ENCODE measurements at regions not wholly inside any gene's neighbourhood (a gene's known extent, or its start where the extent isn't known, plus 50 kb on each side); places are given as distances from the start of the nearest gene placed in this dataset.
"Not testable (repeated sequence)": the region's sequence is repeated elsewhere in the genome, so short reads cannot be mapped to it uniquely, and the experiment has no call there.

DNA sequence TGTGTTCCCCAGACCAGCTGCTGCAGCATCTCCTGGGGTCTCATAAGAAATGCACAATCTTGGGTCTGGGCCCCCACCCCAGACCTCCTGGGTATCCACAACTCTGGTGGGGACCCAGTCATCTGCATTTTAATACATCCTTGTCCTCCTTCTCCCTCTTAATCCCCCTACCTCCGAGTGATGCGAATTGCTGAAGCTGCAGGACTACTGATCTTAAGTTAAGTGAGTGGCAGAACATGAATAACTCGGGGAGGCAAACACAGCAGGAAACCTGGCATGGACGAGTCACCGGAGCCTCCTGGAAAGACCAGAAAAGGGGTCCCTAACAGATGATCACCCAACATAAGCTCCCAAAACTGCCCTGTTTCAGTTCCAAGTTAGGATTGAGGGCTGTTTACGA lies 283.2 kb upstream of the MGAT5 start:
- no peak for DNase-seq (ENCODE audit: extremely low read depth in 1 of 2, low read depth in 1 of 2)

DNA sequence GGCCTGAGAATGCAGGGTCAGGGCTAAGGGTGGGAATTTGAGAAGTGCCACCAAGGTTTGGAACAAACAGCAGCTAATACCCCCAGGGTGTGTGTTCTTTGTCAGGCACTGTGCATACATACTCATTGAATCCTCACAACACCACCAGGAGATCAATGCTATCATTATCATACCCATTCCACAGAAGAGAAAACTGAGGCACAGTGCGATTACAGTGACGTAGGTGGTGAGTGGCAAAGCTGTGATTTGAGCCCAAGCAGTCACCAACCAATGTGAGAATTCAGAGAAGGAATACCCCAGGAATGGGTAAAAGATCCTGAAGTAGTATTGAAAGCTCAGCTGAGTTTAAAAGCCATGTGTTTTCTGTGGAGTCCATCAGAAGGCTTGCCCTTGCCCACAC lies 281.6 kb upstream of the MGAT5 start:
- no peak for DNase-seq (ENCODE audit: extremely low read depth in 1 of 2, low read depth in 1 of 2)

DNA sequence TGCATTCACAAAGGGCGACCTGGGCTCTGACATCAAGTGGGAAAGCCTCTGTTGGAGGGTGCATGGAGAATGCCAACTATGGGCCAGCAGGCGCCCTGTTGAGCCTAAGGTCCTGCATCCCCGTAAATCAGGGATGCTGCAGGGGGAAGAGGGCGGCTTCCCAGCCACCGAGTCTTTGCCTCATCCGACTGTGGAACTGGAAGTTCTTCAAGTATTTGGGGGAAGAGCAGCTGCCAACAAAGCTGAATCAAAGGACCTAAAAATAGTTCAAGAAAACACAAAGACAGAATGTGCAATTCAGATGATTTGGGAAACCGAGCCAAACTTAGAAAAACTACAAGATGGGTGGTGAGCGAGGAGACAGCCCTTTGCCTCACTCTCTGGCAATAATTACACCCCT lies 281.1 kb upstream of the MGAT5 start:
- no peak for DNase-seq (ENCODE audit: extremely low read depth in 1 of 2, low read depth in 1 of 2)

DNA sequence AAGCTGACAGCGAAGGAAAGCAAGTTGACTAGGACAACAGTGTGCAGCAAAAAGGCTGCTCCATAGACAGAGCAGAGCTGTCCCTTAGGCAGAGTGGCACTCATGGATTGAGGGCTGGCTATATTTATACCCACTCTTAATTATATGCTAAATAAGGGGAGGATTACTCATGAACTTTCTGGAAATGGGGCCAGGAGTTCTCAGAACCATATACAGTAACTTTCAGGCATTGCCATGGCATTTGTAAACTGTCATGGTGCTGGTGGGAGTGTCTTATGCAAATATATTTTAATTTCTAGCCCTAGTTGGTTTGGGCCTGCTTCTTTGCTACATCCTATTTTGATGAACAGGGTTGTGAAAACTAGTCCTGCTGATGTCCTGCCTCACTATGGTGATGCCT lies 279.5 kb upstream of the MGAT5 start:
- DNase-seq (ENCODE audit: extremely low read depth in 1 of 2, low read depth in 1 of 2): no peak

DNA sequence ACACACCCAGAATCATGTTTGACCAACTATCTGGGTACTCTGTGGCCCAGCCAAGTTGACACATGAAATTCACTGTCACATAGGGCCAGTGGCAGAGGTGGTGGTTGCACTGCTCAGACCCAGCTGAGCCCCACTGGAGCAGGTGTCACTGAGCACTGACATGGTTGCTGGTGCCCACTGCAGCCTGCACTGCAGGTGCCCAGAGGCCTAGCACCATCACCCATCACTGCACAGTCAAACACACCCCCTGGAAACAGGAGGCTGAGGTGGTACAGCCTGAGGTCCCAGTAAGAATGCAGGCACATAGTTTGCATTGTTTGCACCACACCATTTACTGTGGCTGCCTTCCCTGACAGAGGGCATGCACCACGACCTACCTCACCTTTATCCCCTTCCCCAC lies 278.7 kb upstream of the MGAT5 start:
- no peak for DNase-seq (ENCODE audit: extremely low read depth in 1 of 2, low read depth in 1 of 2)

DNA sequence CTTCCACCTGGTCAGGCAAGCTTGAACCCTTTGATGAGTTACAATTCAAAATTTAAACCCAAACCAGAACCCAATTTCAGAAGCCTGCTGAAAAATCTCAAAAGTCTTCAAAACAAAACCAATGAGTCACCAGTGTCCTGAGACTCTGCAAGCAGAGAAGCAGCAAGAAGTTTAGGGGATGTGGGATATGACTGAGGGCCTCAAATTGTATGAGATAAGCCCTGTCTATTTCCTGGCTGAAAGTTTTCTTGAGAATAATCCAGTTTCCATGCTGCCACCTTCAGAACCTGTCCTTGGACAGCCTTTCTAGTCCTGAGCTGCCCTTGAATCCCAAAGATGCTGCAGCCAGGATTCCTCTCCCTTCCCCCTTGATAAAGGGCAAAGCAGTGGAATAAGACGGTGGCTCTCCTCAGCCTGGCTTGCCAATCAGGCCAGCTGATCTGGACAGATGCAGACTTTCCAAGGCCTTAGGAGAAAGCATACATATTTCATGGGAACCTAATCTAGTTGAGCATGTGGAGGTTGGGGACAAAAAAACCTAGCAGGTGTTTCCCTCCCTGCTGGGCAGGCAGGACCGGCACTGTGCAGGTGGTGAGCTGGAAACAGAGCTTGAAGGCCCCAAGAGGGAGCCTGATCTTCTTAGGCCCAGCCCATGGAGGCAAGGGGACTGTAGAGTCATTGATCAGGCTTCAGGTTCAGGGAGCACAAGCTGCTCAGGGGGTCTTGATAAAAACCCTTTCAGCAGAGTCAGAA lies 278.0 kb upstream of the MGAT5 start:
- no peak for DNase-seq (ENCODE audit: extremely low read depth in 1 of 2, low read depth in 1 of 2)

DNA sequence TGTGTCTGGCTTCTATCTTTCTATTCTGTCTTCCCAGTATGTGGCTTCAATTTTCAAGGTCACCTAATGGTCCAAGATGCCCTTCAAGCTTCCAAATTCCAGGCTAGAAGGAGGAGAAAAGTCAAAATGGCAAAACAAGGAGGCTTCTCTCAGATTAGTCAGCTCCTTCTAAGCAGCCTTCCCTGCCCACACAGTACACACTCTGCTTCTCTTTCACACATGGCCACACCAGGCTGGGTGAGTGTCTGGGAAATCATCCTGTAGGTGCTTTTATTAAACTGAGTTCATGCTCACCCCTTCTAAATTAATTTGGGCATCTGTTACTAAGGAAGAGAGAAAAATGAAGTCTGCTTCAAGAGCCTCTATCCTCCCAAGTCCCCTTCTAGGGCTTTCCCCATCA lies 277.2 kb upstream of the MGAT5 start:
- DNase-seq (ENCODE audit: extremely low read depth in 1 of 2, low read depth in 1 of 2): no peak

DNA sequence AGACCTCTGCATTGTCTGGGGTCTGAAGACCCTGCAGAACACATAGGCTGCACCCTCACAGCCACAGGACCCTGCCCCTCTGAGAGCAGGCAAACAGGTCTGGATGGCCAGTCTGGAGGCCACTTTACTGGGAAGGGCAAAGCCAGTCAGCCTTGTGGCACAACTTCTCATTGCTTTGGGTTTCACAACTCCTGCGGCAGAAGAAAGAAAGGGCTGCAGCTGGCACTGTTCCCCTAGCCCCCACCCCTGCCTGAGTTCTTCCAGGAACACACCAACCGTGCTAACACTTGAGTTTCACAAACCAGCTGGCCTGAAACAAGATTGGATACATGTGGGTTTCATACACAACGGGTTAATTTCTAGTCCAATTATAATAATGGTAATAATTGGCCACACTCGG lies 276.5 kb upstream of the MGAT5 start:
- no peak for DNase-seq (ENCODE audit: extremely low read depth in 1 of 2, low read depth in 1 of 2)

DNA sequence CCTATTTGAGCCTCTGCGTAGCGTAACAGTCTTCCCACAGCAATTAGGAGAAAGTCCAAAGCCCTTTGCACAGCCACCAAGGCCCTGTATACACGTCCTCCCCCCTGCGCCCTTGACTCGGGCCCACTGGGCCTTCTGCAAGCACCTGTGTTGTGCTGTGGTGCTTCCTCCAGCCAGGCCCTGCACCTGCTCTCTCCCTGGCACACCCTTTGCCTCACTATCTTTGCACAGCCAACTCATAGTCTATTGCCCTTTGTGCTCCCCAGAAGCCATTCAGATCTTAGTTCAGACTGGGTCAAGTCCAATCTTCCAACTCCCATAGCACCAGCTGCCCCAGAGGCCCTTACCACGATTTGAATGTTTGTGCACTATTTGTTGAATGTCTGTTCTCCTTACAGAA lies 271.6 kb upstream of the MGAT5 start:
- DNase-seq (ENCODE audit: extremely low read depth in 1 of 2, low read depth in 1 of 2): no peak

DNA sequence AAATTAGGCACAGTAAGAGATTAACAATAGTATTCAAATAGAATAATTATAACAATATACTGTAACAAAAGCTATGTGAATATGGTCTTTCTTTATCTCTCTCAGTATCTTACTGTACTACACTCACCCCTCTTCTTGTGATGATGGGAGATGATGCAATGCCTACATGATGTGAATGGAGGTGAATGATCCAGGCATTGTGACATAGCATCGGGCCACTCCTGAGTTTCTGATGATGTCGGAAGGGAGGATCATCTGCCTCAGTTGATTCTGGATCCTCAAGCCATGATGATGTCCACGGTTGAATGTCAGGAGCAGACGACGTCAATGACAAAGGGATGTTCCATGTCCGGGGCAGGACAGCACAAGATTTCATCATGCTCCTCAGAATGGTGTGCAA lies 268.3 kb upstream of the MGAT5 start:
- no peak for DNase-seq (ENCODE audit: extremely low read depth in 1 of 2, low read depth in 1 of 2)

DNA sequence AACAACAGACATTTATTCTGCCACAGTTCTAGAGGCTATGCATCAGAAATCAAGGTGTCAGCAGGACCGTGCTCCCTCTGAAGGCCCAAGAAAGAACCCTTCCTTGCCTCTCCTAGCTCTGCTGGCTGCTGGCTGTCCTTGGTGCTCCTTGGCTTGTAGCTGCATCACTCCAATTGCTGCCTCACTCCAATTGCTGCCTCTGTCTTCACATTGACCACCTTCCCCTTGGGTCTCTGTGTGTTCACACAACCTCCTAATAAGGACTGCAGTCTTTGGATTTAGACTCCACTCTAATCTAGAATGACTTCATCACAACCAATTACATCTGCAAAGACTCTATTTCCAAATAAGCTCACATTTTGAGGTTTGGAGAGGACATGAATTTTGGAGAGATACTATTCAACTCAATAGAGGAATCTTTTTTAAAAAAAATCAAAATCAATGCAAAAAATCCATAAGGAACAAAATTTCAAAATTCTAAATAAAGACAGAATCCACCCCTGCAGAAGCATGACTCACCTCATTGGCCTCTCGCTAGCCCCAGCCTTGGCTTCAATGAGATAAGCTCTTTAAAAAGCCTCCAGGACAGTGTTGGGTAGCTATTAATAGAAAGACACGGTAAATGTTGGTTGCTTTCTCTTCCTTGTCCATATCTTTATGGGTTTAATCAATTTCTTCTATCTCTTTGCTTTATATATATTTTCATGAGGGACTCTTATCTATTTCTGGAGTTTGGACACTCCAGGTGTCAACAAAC lies 267.6 kb upstream of the MGAT5 start:
- no peak for DNase-seq (ENCODE audit: extremely low read depth in 1 of 2, low read depth in 1 of 2)

DNA sequence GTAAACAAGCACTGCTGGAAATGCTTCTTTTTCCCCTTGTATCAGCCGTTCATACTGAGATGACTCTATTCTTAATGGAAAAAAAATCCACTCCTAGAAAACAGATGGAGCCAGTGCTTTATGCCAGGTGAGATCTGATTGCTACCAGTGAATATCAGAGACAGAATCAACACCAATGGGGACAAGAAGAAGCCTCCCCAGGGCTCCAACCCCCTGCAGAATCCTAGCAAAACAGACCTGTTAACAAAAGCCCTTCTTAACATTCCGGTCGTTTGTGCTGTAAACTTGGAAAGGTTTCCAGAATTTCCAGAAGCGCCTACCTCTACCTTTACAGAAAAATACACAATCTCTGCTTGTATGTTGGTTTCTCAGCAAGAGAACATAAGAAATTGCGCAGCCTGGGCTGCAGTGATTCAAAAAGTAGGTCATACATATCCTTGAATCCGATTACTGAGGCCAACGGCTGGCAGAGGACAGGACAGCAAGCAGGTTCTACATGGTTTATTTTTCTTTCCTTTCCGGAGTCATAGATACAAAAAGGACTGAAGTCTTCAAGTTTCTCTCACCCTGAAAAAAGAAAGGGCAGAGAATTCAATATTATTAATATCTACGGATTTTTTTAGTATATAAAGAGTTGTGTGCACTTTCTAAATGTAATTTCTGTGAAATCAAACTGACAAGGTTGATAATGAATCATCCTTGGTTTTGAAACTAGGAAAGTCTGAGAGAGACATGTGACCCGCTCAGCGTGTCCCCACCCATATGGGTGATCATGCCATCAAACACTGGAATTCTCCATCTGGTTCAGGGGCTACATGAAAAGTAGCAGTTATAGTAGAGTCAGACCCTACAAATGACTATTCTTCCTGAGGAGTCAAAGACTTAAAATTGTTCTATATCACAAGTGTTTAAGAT lies 266.7 kb upstream of the MGAT5 start:
- no peak for DNase-seq (ENCODE audit: extremely low read depth in 1 of 2, low read depth in 1 of 2)

DNA sequence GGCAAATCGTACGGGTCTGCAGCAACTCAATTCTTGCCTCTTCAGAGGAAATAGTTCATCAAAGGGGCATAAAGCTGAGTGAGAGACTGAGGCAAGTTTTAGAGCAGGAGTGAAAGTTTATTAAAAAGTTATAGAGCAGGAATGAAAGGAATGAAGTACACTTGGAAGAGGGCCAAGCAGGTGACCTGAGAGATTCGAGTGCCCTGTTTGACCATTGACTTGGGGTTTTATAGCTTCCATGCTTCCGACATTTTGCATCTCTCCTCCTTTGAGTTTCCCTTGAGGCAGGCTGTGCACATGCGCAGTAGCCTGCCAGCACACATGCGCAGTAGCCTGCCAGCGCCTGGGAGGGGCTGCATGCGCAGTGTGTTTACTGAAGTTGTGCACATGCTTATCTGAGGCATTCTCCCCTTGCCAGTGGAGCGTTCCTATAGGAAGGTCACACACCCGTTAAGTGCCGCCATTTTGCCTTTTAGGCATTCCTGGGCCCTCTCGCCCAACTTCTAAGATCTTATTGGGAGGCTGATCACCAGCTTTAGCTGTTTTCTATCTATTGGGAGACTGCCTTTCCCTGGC lies 265.5 kb upstream of the MGAT5 start:
- DNase-seq (ENCODE audit: extremely low read depth in 1 of 2, low read depth in 1 of 2): no peak

DNA sequence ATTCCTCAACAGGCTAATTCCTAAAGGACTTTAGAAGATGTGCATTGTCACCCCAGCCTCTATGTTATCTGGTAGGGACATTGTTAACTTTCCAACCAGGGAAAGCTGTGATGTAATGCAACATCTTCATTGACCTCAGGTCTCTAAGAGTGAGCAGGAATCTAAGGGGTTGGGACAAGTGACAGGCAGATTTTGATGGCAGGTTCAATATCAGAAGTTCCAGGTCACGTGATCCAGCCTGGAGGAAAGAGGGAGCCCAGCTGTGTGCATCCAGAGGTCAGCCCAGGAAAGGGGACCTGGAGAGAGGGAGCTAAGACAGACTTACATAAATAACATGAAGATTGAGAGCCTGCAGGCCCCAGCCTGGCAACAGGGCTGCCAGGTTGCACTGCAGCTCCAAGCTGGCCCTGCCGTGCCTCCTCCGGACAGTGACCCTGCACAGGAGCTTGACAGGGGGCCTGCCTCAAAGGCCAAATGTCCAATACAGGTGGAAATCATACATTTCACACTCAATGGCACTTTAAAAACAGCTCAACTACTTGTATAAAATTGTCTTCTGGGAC lies 262.2 kb upstream of the MGAT5 start:
- no peak for DNase-seq (ENCODE audit: extremely low read depth in 1 of 2, low read depth in 1 of 2)

DNA sequence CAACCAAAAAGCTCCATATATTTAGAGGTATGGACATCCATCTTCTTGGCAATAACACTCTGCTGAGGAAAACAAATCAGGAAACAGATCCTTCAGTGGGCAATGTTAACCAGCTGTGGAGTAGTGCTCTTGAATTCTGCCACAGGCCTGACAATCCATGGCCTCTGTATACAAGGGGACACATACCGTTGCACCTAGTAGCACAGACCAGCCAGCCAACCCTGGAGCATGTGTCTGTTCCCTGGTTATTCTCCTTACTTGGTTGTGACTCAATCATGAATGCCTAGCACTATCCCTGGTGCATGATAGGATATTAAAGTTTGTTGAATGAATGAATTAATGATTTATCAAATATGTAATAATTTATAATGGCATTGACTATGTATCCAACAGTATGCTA lies 261.4 kb upstream of the MGAT5 start:
- DNase-seq (ENCODE audit: extremely low read depth in 1 of 2, low read depth in 1 of 2): no peak

DNA sequence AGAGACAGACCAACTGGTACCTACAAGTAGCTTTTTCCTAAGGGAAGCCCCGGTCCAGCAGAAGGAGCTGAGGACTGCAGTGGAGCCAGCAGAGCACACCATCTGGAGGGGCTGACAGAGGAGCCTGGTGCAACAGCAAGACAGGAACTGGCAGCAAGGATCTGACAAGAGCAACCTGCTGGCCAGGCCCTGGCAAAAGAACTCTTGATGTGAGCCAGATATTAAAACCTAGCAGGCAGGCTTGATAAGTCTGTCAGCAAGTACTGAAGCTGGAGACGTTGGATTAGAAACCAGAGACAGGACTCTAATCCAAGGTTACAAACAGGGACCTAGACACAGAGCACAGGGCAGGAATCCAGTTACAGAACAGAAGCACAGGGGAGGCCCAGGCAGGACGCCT lies 260.7 kb upstream of the MGAT5 start:
- no peak for DNase-seq (ENCODE audit: extremely low read depth in 1 of 2, low read depth in 1 of 2)

DNA sequence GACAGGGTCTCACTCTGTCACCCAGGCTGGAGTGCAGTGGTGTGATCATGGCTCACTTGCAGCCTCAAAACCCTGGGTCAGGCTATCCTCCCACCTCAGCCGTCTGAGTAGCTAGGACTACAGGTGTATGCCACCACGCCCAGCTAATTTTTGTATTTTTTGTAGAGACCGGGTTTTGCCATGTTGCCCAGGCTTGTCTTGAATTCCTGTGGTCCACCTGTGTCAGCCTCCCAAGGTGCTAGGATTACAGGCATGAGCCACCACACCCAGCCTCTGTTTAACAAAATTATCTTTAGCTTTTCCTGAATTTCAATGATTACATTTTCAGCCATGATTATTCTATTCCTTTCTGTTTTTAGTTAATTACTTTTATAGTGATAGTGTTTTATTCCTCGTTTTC lies 255.1 kb upstream of the MGAT5 start:
- not testable (repeated sequence) for DNase-seq (ENCODE audit: extremely low read depth in 1 of 2, low read depth in 1 of 2)

DNA sequence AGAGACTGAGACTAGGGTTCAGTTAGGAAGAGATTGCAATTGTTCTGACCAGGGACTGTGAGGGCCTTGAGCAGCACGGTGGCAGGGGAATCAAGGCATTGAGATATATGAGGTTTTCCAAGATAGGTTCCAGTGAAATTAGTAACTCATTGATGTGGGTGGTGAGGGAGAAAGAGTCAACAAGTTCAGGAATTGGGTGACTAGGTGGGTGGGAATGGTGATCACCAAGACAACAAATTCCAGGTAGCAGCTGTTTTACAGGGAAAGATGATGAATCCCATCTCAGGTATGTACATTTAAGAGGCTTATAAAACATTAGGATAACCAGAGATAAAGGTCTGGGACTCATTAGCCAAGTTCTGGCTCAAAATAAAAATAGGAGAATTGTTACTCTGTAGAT lies 251.5 kb upstream of the MGAT5 start:
- no peak for DNase-seq (ENCODE audit: extremely low read depth in 1 of 2, low read depth in 1 of 2)

DNA sequence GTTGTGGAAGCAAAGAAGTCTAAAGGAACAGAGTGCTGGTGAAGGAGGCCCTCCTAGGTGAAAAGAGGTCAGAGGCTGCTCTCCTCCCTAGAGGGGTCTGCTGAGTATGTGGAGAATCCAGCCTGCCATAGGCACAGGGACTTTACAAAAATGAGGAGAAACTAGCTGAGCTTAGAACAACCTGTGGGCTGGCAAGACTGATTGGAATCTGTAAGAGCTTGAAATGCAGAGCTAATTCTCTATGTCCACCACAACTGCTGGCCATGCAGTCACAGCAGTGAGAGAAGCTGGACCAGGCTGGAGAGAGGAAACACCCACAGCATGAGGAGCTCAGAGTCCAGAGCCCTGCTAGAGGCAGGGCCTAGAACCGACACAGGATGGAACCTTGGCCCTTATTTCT lies 251.0 kb upstream of the MGAT5 start:
- DNase-seq (ENCODE audit: extremely low read depth in 1 of 2, low read depth in 1 of 2): no peak

DNA sequence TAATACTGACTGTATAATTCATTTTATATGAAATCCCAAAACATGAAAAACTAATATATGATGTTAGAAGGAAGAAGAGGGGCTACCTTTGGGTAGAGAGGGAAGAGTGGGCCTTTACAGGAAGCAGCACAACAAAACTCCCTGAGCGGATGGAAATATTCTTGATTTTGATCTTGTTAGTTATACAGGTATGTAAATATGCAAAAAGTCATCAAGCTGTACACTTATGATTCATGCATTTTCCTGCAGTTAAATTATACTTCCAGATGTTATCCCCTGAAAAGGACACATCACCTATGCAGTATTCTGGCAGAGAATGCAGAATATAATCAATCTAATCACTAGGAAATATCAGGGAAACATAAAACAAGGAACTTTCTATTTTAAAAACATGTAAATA lies 249.4 kb upstream of the MGAT5 start:
- DNase-seq (ENCODE audit: extremely low read depth in 1 of 2, low read depth in 1 of 2): no peak

DNA sequence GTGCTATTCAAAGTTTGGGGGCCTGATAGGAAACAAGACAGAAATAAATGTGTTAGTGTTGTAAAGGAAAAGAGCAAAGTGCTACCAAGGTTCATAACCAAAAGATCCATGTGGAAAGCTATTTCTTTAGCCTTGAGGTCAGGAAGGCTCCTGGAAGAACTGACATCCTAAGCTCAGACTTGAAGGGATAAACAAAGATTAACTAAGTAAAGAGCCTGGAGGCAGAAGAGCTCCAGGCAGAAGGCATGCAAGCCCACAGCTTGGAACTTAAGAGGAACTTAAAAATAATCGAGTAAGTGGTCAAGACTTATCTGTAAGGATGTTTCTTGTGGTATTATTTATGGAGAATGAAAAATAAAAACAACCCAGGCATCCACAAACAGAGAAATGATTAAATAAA lies 245.0 kb upstream of the MGAT5 start:
- no peak for DNase-seq (ENCODE audit: extremely low read depth in 1 of 2, low read depth in 1 of 2)
